HG03378 (cell line): ENCODE measurements at regions not wholly inside any gene's neighbourhood (a gene's known extent, or its start where the extent isn't known, plus 50 kb on each side); places are given as distances from the start of the nearest gene placed in this dataset.
A peak's percentile ranks its signal among the peaks of the same experiment; 100 is the strongest.

Experiments
- ATAC-seq: cut with Tn5 transposase; IDR thresholded peaks from one replicate; pipeline ENCODE4 v1.9.1; 2021; ENCODE audit warnings: mild to moderate bottlenecking, moderate library complexity; ENCODE audit not compliant: unreplicated experiment

- ATAC-seq = no peak
Measured at GRCh38 chr2:165033402-165033801, 78.1 kb upstream of the SLC38A11 start.

DNA sequence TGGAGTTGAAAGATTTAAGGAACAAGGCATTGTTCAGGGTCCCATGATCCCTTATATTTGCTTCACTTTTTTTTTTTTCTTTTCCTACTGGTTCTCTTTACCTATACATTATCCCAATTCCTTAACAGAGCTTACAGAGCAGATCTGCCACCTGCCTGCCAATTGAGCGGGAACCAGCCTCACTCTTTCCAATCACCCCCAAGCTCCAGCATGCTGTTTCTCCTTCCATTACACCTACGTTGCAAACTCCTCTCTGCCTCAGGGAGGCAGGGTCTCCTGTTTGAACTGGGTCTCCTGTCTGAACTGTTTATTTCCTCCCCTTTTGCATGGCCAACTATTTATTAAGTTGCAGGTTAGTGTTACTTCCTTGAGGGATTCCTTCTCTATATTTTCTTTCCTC, 77.2 kb upstream of the SLC38A11 start:
- ATAC-seq = no peak

DNA sequence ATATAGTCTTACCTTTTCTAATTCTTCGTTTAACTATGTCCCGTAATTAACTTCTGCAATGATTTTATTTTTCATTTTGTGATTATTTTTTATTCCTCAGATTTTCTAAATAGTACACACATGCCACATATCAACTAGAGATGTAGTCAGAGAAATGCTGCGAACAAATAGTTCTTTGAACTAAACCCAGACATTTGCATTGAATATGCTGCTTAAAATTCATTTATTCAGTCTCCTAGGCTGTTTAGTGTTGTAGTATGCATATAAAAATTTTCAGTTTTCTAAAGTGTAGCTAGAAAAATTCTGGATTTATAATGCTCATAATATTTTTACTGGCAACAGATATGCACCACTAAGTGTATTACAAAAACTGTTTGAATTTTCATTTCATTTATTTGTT, 68.9 kb upstream of the SLC38A11 start:
- no peak for ATAC-seq

- ATAC-seq = no peak
Measured at GRCh38 chr2:165022781-165023180, 67.5 kb upstream of the SLC38A11 start.

DNA sequence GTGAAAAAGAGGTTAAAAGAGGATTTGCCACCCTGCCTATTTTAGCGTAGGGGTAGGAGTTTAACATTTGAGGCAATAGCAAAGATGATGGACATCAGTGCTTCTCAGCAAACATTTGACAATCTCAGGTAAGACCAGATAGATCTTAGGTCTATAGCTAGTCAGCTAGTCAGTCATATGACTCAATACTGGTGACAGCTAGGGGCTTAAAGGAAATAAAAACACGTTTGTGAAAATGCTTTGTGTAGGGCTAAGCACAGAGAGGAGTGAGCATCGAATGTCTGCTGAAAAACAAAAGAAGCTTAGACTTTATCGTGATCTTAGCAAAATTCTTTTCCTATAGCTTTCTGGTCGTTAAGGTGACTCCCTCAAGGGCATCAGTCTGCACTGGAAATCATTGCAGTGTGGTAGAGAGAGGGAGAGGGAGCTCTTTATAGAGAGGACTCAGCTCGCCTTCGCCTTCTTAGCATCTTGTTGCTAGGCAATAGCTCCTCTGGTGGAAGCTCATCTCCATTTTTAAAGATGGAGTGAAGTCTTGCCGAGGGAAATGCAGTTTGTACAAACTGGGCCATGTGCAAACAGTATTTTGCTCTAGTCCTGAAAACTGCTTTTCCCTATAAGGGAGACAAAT, 62.8 kb upstream of the SLC38A11 start:
- no peak for ATAC-seq

GRCh38 chr2:165016772-165017411, 61.6 kb upstream of the SLC38A11 start:
- peak; percentile 55 for ATAC-seq

DNA sequence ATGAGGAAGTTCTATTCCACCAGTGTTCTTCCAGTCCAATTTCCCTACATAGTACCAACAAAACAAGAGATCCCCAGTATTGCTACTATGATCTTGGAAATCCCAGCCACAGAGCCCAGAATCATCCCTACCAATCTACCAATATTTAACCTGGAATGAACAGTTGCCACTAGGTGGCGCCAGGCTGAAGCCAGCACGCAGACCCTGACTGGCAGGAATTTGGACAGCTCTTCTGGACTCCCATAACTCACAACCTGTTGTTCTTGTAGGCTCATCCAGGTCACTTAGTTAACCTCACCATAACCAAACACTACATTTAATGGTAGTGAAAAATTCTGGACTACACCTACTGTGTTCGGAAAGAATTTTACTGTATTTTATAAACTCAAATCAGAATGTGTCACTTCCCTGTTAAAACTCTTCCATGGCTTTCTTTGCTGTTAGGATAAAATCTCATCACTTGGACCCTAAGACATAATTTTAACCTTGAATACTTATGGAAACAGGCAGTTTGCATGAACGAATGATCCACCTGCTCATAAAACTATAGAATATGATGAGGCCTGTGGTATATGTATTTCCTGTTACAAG, 59.8 kb upstream of the SLC38A11 start:
- peak; percentile 77 for ATAC-seq

GRCh38 chr2:165013944-165014619, 58.8 kb upstream of the SLC38A11 start:
- ATAC-seq = peak; percentile 46

DNA sequence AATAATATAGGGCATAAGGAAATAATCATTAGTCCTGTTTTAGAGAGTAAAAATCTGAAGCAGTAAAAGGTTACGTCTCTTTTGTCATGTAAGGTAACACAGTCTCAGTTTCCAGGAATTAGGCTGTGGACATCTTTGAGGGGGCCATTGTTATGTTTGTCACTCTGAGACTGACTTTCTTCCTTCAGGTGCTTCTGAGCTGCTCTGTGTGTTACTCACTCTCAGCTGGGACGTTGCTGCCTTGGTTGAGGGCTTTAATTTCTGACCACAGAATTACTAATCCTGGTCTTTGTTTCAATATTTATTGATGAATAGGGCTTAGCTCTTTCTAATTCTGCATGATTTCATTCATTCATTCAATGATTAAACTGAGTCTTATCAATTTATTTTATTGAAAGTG, 55.9 kb upstream of the SLC38A11 start:
- ATAC-seq = no peak

DNA sequence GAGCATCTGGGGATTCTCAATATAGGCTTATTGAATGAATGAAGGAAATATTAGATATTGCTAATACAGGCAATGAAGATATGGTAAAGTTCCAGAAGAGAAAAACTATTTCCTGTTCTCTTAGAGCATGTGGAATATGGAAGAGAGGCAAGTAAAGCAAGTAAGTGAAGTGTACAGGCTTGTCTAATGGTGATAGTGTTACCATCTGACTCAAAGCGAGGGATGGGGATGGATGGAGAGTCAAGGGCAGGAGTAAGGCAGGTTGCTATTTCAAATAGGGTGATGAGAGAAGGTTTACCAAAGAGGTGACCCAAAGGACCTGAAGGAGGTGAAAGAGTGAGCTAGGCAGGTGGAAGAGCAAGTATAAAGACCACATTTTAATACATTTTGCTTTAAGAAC, 55.2 kb upstream of the SLC38A11 start:
- ATAC-seq = no peak

DNA sequence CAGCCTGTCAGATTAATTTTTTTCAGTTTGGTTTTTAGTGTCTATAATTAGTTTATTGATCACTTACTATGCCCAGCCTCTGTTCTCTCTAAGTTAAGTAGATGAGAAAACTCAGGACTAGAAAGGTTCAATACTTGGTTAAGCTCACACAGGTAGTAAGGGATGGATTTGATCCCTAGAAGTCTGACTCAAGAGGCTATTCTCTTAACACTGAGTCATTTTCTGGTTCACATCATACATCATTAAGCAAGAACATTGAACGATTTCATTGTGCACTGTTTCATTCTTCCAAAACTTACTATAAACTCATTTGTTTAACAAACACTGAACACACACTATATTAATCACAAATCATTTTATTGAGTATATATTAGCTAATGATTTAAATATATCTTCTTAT, 54.1 kb upstream of the SLC38A11 start:
- no peak for ATAC-seq

DNA sequence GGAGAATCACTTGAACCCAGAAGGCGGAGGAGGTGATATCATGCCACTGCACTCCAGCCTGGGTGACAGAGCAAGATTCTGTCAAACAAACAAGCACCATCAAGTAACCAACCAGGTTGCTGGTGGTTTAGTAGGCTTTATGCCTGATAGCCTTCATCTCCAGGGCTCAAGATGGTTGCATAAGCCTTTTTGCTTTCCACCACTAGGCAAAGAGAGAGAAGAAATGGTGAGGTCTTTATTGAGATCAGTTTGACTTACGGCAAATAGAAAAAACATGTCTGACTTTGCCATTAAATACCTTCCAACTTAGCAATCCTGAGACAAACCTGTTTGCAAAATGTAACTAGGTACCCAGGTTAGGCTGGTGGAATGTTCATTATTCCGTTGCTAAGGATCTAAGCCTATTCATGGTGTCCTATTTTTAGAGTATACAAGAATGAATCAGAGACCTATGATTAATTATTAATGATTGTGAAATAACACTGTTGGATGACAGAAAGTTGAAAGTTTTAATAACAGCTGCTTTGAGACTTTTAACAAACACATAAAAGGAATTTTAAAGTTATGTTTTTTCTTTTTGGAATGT, 53.5 kb upstream of the SLC38A11 start:
- ATAC-seq = no peak

GRCh38 chr2:165007161-165007744, 51.9 kb upstream of the SLC38A11 start:
- ATAC-seq = no peak
